ENCODE measurements at regions not wholly inside any gene's neighbourhood (a gene's known extent, or its start where the extent isn't known, plus 50 kb on each side); places are given as distances from the start of the nearest gene placed in this dataset.
A peak's percentile ranks its signal among the peaks of the same experiment; 100 is the strongest.
"Not testable (repeated sequence)": the region's sequence is repeated elsewhere in the genome, so short reads cannot be mapped to it uniquely, and the experiment has no call there.

DNA sequence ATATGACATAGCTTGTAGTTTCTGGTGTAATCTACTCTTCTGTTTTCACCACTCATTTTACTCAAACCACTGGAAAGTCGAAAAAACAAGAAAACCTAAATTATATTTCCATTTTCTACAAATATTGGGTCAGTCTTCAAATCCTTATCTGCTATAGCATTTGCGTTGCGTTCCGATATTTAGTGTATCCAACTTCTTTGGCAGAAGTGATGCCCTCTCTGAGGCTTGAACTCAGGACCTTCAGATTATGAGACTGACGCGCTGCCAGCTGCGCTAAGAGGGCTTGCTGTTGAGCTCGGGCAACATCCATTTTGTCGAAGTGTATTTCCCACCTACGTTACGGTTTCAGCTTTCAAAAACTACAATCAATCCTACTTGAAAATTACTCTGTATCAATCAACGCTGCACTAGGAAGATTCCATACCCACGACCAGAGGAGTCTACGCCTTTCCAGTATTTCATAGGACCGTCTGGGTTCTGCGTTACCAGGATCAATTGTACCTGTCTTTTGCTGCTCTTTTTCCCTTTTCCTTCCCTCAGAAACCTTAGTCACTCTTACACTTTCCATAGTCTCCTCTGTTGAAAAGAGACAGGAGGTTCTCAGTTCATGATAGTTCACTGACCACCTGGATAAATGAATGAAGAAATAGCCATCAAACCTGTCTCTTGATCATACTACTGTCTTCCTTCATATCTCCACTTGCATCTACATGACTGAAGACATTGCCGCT is 140.5 kb upstream of the ZNF322 start:
- DNase-seq (ENCODE audit: low spot score) = not testable (repeated sequence)

DNA sequence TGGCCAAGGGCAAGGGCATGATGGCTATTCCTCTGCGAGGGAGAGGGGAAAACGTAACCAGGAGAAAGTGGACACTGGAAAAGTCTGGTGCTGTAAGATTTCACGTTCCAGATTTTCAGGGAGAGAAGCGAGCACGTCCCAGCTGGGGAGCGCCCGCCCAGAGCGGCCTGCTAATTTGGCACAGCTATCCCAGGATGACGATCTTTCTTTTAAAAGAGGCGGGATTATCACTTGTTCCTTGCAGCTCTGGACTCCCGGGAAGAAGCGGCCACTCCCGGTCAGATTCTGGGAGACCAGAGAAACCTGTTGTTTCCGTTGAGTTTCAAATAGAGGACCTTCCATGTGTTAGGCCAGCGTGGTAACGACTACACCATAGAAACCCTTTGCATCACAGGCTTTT is 144.2 kb upstream of the ZNF322 start:
- not testable (repeated sequence) for DNase-seq (ENCODE audit: low spot score)

DNA sequence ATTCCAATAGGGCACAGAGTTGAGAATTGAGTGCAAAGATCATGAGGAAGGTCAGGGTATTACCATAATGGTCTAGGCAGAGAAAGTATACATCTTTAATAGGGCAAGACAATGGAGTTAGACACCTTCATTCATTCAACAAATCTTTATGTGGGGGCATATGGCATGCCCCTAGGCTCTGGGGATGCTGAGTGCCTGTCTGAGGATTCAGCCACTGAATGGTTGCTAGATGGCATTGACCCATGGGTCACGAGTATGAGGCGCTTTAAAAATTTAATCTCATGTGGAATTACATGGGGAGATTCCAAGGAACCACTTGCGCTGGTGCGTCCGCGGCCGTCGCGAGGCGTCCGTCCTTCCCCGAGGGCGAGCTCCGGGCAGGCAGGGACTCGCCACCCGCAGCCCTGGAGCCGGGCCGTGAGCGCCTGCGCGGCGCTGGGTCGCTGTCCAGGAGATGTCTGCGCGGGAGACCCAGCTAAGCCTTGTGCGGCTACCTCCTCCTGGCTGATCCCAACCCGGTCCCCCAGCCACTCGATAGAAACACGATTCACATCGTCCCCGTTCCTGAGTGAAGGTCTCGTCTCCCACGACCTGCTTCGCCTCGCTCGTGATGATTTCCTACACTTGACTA is 152.1 kb upstream of the ZNF322 start:
- not testable (repeated sequence) for DNase-seq (ENCODE audit: low spot score)

DNA sequence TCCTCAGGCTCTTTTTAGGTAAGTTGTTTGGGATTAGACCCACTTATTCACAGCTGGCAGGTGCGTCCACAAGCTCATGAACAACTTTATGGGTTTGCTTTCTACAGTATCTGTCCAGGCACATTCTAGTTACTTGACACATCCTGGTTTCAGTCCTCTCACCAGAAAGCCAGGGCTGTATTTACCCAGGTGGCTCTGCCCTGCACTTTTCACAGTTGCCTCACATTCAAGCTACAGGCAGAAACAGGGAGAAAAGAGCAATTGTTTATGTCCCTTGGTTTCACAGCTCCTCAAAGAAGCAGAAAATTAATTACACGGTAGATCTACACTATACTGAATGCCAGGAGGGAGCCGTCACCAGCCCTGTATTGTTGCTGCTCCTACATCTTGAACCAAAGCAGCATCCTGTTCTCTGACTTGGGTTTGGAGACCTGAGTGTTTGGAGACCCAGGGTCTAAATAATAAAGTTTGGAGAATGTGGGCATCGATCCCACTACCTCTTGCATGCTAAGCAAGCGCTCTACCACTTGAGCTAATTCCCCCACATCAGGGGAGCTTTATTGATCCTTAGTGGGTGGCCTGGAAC is 159.2 kb upstream of the ZNF322 start:
- DNase-seq (ENCODE audit: low spot score) = not testable (repeated sequence)

DNA sequence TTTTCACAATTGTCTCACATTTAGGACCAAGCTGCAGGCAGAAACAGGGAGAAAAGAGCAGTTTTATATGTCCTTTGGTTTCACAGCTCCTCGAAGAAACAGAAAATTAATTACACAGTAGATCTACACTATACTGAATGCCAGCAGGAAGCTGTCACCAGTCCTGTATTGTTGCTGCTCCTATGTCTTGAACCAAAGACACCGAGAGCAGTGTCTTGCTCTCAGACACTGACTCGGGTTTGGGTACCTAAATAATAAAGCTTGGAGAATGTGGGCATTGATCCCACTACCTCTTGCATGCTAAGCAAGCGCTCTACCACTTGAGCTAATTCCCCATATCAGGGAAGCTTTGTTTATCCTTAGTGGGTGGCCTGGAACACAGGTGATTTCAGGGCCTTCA is 168.4 kb upstream of the ZNF322 start:
- DNase-seq (ENCODE audit: low spot score) = not testable (repeated sequence)

DNA sequence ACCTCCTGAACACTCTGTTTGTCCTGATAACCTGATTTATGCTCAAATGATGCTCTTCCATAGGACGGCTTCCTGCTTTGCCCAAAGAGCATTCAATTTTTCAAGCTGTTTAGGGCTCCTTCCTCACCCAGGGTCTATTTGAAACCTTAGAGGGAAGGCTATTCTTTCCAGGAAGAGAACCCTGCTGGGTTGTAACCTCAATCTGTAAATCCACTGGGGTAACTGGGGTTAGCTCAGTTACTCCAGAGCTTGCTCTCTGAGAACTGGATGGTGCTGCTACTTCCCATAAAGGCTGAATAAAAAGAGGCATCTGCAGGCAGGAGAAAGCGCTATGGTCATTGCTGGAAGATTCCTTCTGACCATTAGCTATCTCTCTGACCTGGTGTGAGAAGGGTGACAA is 169.9 kb upstream of the ZNF322 start:
- DNase-seq (ENCODE audit: low spot score) = not testable (repeated sequence)

DNA sequence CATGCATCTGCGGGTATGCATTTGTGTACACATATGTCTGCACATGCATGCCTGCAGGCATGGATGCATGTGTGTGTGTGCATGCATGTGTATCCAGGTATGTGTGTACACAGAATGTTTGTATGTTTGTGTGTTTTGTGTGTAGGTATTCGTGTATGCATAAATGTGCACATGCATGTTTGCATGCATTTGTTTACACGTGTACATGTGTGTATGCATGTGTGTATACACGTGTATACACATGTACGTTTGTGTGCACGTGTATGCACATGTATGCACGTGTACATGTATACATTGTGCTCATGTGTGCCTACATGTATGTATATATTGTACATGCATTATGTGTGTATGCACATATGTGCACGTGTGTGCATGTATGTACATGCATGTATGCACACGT is 171.4 kb upstream of the ZNF322 start:
- DNase-seq (ENCODE audit: low spot score) = not testable (repeated sequence)

DNA sequence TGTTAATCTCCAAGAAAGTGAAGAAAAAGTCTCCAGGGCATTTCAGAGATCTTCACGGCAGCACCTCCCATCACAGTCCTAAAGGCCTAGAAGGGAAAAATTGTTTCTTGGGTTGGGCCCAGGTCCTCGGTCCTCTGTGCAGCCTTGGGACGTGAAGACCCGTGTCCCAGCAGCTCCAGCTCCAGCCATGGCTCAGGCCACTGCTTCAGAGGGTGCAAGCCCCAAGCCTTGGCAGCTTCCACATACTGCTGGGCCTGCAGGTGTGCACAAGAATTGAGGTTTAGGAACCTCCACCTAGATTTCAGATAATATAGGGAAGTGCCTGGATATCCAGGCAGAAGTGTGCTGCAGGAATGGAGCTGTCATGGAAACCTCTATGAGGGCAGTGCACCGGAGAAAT is 176.2 kb upstream of the ZNF322 start:
- DNase-seq (ENCODE audit: low spot score) = not testable (repeated sequence)

DNA sequence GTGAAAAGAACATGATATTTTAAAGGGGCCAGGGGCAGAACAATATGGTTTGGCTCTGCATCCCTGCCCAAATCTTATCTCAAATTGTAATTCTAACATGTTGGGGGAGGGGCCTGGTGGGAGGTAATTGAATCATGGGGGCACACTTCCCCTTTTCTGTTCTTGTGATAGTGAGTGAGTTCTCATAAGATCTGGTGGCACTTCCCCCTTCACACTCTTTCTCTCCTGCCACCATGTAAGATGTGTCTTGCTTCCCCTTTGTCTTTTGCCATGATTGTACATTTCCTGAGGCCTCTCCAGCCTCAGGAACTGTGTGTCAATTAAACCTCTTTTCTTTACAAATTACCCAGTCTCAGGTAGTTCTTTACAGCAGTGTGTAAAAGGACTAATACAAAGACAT is 177.1 kb upstream of the ZNF322 start:
- not testable (repeated sequence) for DNase-seq (ENCODE audit: low spot score)

DNA sequence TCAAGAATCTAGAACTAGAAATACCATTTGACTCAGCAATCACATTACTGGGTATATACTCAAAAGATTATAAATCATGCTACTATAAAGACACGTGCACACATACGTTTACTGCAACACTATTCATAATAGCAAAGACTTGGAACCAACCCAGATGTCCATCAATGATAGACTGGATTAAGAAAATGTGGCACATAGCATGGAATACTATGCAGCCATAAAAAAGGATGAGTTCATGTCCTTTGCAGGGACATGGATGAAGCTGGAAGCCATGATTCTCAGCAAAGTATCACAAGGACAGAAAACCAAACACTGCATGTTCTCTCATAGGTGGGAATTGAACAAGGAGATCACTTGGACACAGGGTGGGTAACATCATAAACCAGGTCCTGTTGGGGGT is 185.3 kb upstream of the ZNF322 start:
- not testable (repeated sequence) for DNase-seq (ENCODE audit: low spot score)

DNA sequence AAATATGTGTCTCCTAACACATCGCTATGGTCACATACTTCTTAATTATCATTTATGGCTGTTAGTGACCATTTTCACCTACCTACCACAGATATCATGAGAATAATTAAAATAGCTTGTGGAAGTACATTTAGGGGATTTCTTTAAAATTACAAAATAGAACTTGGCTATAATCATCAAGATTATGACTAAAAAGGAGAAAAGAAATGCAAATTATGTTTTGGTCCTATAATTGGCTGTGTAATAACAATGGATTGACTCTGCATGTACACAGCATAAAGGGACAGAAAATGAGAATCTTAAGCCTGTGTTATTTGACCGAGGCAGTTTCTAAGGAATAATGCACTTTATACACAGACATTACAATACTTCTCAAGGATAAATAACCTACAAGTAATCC is 197.7 kb upstream of the ZNF322 start:
- not testable (repeated sequence) for DNase-seq (ENCODE audit: low spot score)

DNA sequence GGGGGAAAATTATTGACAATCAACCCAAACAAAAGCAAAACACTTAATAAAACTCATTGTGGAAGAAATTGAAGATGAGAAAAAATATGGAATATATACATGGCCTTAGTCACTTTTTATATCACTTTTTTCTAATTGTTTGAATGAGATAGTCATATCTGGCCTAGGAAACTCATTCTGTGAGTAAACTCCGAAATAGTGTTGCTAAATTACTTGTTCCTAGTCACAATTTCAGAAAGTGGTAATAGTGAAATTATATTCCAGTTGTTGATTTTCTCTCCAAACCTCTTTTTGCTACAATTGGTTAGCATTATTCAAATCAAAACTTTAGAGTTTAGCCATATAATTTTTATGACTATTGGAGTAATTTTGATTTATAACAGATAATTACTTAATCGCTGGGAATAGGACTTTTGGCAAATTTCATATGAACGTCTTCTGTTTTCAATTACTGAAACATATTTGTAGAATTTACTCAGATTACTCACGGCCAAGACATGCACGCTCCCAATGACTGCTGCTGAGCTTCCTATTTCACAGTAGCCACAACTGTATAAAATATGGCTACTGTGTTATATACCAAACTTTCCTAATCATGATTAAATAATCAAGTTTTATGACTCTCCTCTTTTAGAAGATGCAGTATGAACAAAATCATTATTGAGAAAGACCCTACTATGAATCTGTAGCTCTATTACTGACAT is 199.7 kb upstream of the ZNF322 start:
- not testable (repeated sequence) for DNase-seq (ENCODE audit: low spot score)

DNA sequence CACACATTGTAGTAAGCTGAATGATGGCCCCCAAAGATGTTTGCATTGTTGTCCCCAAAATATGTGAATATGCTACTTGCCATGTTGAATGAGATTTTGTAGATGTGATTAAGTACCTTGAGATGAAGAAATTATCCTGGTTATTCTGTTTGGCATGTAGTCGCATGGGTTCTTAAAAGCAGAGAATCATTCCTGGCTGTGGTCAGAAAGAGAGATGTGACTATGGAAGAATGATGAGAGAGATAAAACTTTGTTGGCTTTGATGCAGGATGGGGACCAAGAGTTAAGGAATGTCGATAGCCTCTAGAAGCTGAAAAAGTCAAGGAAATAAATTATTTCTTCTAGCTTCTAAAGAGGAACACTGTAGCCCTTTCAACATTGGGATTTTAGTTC is 200.2 kb upstream of the ZNF322 start:
- DNase-seq (ENCODE audit: low spot score) = not testable (repeated sequence)

DNA sequence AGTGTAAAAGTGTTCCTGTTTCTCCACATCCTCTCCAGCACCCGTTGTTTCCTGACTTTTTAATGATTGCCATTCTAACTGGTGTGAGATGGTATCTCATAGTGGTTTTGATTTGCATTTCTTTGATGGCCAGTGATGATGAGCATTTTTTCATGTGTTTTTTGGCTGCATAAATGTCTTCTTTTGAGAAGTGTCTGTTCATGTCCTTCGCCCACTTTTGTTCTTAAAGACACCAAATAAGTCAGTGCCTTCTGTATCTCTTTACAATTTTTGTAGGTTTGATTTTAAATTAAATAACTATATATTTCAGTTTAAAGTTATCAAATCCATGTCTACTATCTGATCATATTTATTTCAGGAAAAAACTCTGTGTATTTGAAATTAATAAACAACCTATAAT is 202.4 kb upstream of the ZNF322 start:
- not testable (repeated sequence) for DNase-seq (ENCODE audit: low spot score)

DNA sequence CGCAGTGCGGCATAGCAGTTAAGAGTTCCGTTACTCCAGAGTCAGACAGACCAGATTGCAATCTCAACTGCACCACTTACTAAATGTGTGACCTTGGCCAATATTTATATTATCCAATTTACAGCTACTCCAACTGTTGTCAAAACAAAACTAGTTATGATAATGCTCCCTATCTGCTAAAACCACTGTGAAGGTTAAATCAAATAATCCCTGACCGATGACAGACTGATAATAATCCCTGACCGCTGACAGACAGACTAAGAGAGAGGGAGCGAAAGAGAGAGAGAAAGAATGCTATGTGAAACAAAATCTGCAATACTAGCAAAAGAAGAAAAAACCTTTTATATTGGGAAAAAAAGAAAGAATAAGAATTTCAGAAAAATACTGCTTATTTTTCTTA is 204.1 kb upstream of the ZNF322 start:
- DNase-seq (ENCODE audit: low spot score) = not testable (repeated sequence)

DNA sequence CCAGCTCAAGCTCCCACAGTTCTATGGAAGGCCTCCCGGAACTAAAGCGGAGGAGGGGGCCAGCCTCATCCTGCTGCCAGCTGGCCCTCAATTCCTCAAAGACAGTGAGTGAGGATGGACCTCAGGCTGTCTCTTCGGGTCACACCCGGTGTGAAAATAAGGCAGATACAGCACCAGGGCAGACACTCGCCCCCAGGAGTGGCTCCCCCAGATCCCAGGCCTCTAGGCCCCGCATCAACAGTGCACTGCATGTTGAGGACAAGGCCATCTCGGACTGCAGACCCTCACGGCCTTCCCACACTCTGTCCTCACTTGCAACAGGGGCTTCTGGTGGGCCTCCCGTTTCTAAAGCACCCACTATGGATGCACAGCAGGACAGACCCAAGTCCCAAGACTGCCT is 239.2 kb upstream of the ZNF322 start:
- DNase-seq (ENCODE audit: low spot score) = not testable (repeated sequence)

DNA sequence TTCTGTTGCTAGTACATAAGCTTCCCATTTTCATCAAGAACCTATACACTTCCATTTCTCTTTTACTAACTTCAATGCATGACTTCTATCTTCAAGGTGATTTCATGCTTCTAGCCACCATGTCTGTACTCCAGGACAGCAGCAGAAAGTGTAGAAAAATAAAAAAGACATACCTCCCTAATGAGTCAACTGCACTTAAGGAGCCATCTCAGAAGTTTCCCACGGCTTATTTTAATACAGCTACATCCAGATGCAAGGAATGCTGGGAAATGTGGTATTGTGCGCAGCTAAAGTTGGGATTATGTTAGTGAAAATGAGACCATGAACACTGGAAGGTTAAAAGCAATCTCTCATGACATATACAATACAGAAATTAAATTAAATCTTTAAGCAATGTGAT is 264.7 kb upstream of the ZNF322 start:
- DNase-seq (ENCODE audit: low spot score) = not testable (repeated sequence)

DNA sequence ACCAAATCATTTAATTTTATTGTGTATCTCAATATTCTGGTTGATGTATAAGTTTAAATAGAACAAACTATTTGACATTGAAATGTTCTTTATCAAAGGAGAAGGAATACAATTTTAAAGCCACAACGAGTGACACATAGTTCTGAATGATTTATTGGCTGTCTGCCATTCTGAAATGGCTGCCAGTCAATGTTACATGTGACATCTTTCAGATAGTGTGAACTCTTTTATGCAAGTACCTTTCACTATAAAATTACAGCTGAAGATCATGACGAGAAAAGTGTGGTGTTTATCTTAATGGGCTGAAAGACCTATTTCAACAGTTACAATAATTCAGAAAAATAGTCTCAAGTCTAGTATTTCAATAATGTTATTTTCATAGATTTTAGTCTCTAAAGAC is 268.6 kb upstream of the ZNF322 start:
- not testable (repeated sequence) for DNase-seq (ENCODE audit: low spot score)

DNA sequence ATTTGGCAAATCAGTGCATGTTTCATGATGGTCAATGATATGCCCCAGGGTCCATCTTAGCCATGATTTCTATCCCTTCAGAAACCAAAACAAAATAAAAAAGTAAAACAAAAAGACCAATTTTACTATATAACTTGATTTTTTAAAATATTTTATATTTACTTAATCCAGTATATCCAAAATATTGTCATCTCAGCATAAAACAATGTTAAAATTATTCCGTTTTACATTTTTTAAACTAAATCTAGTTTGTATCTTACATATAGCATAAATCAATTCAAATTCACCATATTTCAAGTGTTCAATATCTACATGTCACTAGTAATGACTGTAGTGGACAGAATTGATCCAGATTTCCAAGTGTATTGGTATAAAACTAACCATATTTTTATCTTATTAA is 277.7 kb upstream of the ZNF322 start:
- DNase-seq (ENCODE audit: low spot score) = not testable (repeated sequence)

DNA sequence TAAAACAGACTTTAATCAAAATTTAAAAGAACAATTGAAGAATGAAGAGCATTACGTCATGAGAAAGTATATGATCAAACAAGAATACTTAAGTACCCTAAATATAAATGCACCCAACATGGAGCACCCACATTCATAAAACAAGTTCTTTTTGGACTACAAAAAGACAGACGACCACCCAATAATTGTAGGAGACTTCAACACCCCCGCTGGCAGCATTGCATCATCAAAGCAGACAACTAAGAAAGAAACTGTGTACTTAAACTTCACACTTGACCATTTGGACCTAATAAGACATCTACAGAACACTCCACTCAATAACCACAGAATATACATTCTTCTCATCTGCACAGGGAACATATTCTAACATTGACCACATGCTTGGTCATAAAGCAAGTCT is 291.7 kb upstream of the ZNF322 start:
- not testable (repeated sequence) for DNase-seq (ENCODE audit: low spot score)

DNA sequence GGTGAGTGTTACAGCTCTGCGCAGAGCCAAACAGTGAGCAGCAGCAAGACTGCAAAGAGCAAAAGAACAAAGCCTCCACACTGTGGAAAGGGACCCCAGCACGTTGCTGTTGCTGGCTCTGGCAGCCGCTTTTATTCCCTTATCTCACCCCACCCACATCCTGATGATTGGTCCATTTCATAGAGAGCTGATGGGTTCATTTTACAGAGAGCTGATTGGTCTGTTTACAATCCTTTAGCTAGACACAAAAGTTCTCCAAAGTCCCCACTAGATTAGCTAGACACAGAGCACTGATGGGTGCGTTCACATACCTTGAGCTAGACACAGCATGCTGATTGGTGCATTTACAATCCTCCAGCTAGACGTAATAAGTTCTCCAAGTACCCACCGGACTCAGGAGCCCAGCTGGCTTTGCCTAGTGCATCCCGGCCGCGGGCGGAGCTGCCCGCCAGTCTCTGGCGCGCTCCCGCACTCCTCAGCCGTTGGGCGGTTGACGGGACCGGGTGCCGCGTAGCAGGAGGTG is 291.4 kb upstream of the PRSS16 start:
- peak; percentile 94 for DNase-seq (ENCODE audit: low spot score)

DNA sequence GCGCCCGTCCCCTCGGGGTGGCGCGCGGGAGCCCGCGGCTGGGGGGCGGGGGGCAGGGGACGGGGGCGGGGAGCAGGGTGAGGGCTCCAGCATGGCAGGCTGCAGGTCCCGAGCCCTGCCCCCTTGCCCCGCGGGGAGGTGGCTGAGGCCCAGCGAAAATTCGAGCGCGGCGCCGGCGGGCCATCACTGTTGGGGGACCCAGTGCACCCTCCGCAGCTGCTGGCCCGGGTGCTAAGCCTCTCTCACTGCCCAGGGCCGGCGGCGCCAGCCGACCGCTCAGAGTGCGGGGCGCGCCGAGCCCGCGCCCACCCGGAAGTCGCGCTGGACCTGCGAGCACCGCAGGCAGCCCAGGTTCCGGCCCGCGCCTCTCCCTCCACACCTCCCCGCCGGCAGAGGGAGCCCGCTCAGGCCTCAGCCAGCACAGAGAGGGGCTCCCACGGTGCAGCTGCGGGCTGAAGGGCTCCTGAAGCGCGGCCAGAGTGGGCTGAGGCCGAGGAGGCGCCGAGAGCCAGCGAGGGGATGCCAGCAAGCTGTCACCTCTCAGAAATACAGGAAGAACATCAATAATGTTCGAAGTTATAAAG is 290.8 kb upstream of the PRSS16 start:
- DNase-seq (ENCODE audit: low spot score) = peak; percentile 81

All from NAMALWA (cell line).